ENCODE measurements at regions not wholly inside any gene's neighbourhood (a gene's known extent, or its start where the extent isn't known, plus 50 kb on each side); places are given as distances from the start of the nearest gene placed in this dataset.

GRCh38 chr1:200247518-200247917, 162.3 kb downstream of the ZNF281 start (continued):
- TF ChIP-seq ATF3 (IDR thresholded peaks at IDR 0.05) (no peak), CTCF (IDR thresholded peaks at IDR 0.05; ENCODE audit: low read depth, low read length, missing input control) (no peak)

- H3K27me3 ChIP-seq (ENCODE audit: control insufficient read depth in 4 of 4, insufficient read depth in 4 of 4, low read length in 3 of 4), result no peaks in the 10 kb centered on the region
These were observed 164.4 kb downstream of the ZNF281 start for GRCh38 chr1:200245473-200245872.

GRCh38 chr1:200243042-200243437, 166.8 kb downstream of the ZNF281 start:
- no peaks in the 10 kb centered on the region for H3K9me3 ChIP-seq (ENCODE audit: control insufficient read depth in 4 of 4, low read length in 3 of 4)
- H3K27me3 ChIP-seq (ENCODE audit: control insufficient read depth in 4 of 4, insufficient read depth in 4 of 4, low read length in 3 of 4), result no peaks in the 10 kb centered on the region
- no peak for DNase-seq (ENCODE audit: low spot score)
- no peaks in the 10 kb centered on the region for H3K36me3 ChIP-seq (ENCODE audit: control insufficient read depth in 4 of 4, insufficient read depth in 3 of 4, low read depth in 1 of 4, low read length in 3 of 4)
- TF ChIP-seq REST (IDR thresholded peaks at IDR 0.05) (peak; percentile 58), FOXA1 (IDR thresholded peaks at IDR 0.05) (no peak), CTCF (IDR thresholded peaks at IDR 0.05; ENCODE audit: low read depth, low read length, missing input control) (no peak), MAX (IDR thresholded peaks at IDR 0.05) (peak; percentile 57), ATF3 (IDR thresholded peaks at IDR 0.05) (no peak), SP1 (IDR thresholded peaks at IDR 0.05) (peak; percentile 23), YY1 (IDR thresholded peaks at IDR 0.05) (peak; percentile 76), EGR1 (IDR thresholded peaks at IDR 0.05; ENCODE audit: low read depth in 2 of 2) (no peak), FOXA2 (IDR thresholded peaks at IDR 0.05) (peak; percentile 15), HNF4G (IDR thresholded peaks at IDR 0.05) (no peak), RAD21 (IDR thresholded peaks at IDR 0.05) (peak; percentile 11 to 35)
- H3K4me1 ChIP-seq (ENCODE audit: control insufficient read depth in 4 of 4, insufficient read depth in 4 of 4, low read length in 3 of 4), result peaks cover 1 to 19% (median 7%) of the 10 kb centered on the region in 4 donors
- peak overlapping the region; percentile 47 to 61 for H3K9ac ChIP-seq (ENCODE audit: low read depth in 1 of 2, low read length in 2 of 2)
- peak overlapping the region; percentile 11 to 74 (median 45) for H3K4me3 ChIP-seq (ENCODE audit: low read depth in 1 of 3, low read length in 3 of 3)
- WGBS, result 20% methylated on average over 11 of the region's 11 CpGs
- peak overlapping the region; percentile 75 to 91 for H3K27ac ChIP-seq (ENCODE audit: low read depth in 1 of 2, low read length in 2 of 2)

More at GRCh38 chr1:200245473-200245872, 164.4 kb downstream of the ZNF281 start:
- DNase-seq (ENCODE audit: low spot score), result no peak
- no peak overlapping the region for H3K27ac ChIP-seq (ENCODE audit: low read depth in 1 of 2, low read length in 2 of 2)
- peaks cover 1 to 21% (median 9%) of the 10 kb centered on the region in 4 donors for H3K4me1 ChIP-seq (ENCODE audit: control insufficient read depth in 4 of 4, insufficient read depth in 4 of 4, low read length in 3 of 4)
- no peak overlapping the region for H3K9ac ChIP-seq (ENCODE audit: low read depth in 1 of 2, low read length in 2 of 2)
- no peak overlapping the region for H3K4me3 ChIP-seq (ENCODE audit: low read depth in 1 of 3, low read length in 3 of 3)
- H3K36me3 ChIP-seq (ENCODE audit: control insufficient read depth in 4 of 4, insufficient read depth in 3 of 4, low read depth in 1 of 4, low read length in 3 of 4), result no peaks in the 10 kb centered on the region
- H3K9me3 ChIP-seq (ENCODE audit: control insufficient read depth in 4 of 4, low read length in 3 of 4), result no peaks in the 10 kb centered on the region
- 67% methylated on average over 7 of the region's 7 CpGs for WGBS
- peak; percentile 49 for TF ChIP-seq YY1 (IDR thresholded peaks at IDR 0.05)
- no peak for TF ChIP-seq ATF3 (IDR thresholded peaks at IDR 0.05)

Data from liver (tissue), 8 donors.